Gastroesophageal sphincter (tissue), 2 donors: ENCODE measurements at regions not wholly inside any gene's neighbourhood (a gene's known extent, or its start where the extent isn't known, plus 50 kb on each side); places are given as distances from the start of the nearest gene placed in this dataset.

ENCODE experiments used
- EP300 ChIP-seq: sonication (generic); formaldehyde crosslinking; IDR thresholded peaks from one replicate; pipeline ENCODE4 v1.6.1; 2017; ENCODE audit warnings: antibody characterized with exemption, mild to moderate bottlenecking
- POLR2AphosphoS5 ChIP-seq: sonication (generic); formaldehyde crosslinking; IDR thresholded peaks from one replicate; pipeline ENCODE4 v1.6.1; 2017; ENCODE audit warnings: antibody characterized with exemption

GRCh38 chr2:6664332-6665061 lies 201.2 kb downstream of the CMPK2 start:
- TF ChIP-seq EP300: no peak
- no peak for TF ChIP-seq POLR2AphosphoS5
